GM19372 (cell line): ENCODE measurements at regions not wholly inside any gene's neighbourhood (a gene's known extent, or its start where the extent isn't known, plus 50 kb on each side); places are given as distances from the start of the nearest gene placed in this dataset.
"Not testable (repeated sequence)": the region's sequence is repeated elsewhere in the genome, so short reads cannot be mapped to it uniquely, and the experiment has no call there.

ENCODE experiments used
- ATAC-seq: cut with Tn5 transposase; IDR thresholded peaks from one replicate; pipeline ENCODE4 v1.9.1; 2021; ENCODE audit warnings: mild to moderate bottlenecking, low read depth, moderate library complexity; ENCODE audit not compliant: unreplicated experiment

- no peak for ATAC-seq
Observed at GRCh38 chr12:91651728-91652127, 469.1 kb upstream of the DCN start.

DNA sequence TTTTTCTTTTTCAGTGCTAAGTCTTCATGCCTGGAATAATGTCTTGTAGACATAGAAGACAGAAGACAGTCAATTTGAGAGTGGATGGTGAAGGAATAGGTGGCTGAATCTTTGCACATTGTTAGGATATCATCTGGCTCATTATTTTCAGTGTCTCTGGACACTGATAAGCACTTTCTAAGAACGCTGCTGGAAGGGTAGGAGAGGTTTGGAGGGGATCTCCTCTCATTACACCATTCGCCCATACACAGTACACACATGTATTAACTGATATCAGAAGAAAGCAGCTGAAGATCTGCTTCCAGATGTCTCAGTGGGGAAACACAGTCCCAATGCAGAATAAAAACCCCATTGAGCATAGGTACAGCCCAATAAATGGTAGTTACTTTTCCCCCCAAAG is 461.1 kb upstream of the DCN start:
- ATAC-seq, result no peak

GRCh38 chr12:91640021-91640420 is 457.4 kb upstream of the DCN start:
- ATAC-seq, result no peak

DNA sequence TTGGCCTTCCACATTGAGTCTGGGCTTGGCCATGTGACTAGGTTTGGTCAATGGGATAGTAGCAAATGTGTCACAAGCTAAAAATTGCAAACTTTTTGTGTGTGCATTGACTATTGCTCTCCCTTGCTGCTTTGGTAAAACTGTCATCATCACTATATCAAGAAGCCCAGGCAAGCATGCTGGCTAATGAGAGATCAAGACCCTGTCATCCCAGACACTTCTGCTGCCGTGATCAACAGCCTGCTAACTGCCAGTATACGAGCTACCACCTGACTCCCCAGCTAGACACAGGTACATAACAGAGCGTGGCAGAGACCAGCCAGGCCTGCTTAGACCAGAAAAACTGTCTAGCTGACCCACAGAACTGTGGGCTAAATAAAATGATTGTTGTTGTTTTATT is 456.7 kb upstream of the DCN start:
- ATAC-seq, result no peak

- no peak for ATAC-seq
Observed at GRCh38 chr12:91637789-91638624, 455.4 kb upstream of the DCN start.

DNA sequence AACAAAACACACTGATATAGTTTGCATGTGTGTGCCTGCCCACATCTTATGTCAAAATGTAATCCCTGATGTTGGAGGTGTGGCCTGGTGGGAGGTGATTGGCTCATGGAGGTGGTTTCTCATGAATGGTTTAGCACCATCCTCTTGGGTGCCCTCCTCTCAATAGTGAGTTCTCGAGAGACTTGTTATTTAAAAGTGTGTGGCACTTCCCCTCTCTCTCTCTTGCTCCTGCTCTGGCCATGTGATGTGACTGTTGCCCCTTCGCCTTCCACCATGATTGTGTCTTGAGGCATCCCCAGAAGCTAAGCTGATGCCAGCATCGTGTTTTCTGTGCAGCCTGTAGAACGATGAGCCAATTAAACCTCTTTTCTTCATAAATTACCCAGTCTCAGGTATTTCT is 454.1 kb upstream of the DCN start:
- ATAC-seq, result no peak

DNA sequence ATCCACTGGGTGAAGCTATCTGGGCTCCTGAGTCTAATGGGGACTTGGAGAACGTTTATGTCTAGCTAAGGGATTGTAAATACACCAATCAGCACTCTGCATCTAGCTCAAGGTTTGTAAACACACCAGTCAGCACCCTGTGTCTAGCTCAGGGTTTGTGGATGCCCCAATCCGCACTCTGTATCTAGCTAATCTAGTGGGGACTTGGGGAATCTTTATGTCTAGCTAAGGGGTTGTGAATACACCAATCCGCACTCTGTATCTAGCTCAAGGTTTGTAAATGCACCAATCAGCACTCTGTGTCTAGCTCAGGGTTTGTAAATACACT is 451.7 kb upstream of the DCN start:
- not testable (repeated sequence) for ATAC-seq

DNA sequence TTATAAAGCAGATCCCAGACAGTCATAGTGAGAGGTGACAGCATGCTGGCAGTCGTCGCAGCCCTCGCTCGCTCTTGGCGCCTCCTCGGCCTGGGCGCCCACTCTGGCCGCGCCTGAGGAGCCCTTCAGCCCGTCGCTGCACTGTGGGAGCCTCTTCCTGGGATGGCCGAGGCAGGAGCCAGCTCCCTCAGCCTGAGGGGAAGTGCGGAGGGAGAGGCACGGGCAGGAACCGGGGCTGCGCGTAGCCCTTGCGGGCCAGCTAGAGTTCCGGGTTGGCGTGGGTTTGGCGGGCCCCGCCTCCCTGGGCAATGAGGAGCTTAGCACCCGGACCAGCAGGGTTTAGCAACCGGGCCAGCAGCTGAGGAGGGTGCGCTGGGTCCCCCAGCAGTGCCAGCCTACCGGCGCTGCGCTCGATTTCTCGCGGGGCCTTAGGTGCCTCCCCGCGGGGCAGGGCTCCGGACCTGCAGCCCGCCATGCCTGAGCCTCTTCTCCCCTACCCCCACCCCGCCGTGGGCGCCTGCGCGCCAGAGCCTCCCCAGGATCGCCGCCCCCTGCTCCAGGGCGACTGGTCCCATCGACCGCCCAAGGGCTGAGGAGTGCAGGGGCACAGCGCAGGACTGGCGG is 451.2 kb upstream of the DCN start:
- no peak for ATAC-seq

DNA sequence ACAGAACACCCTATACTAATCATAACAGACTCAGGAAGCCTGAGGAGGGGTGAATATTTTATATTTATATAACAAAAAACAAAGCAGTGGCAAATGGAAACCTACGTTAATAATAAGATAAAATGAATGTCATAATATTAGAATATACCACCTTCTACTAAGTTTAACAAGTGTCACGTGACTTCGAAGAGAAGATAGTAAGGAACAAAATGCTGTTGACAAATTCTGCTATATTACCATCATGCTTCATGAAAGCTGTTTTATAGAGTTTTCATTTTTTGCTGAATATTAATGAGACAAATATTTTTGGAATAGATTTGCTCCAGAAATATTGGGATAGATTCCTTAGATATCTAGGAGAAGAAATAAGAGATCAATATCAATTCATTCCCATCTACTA is 450.6 kb upstream of the DCN start:
- no peak for ATAC-seq

GRCh38 chr12:91632042-91632786 is 449.6 kb upstream of the DCN start:
- no peak for ATAC-seq

- no peak for ATAC-seq
Observed at GRCh38 chr12:91630596-91631293, 448.1 kb upstream of the DCN start.

- ATAC-seq, result no peak
Observed at GRCh38 chr12:91630083-91630482, 447.5 kb upstream of the DCN start.

GRCh38 chr12:91629440-91629839 is 446.8 kb upstream of the DCN start:
- ATAC-seq, result no peak

- no peak for ATAC-seq
Observed at GRCh38 chr12:91628656-91629055, 446.0 kb upstream of the DCN start.

DNA sequence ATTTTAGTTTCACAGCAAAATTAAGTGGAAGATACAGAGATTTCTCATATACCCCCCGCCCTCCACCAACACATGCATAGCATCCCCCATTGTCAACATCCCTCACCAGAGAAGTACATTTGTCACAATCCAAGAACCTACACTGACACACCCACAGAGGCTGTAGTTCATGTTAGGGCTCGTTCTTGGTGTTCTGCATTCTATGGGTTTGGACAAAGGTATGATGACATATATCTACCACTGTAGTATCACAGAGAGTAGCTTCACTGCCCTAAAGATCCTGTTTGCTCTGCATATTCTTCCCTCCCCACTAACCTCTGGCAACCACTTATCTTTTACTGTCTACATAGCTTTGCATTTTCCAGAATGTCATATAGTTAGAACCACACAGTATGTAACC is 444.6 kb upstream of the DCN start:
- no peak for ATAC-seq

- ATAC-seq, result no peak
Observed at GRCh38 chr12:91622981-91623380, 440.4 kb upstream of the DCN start.

- no peak for ATAC-seq
Observed at GRCh38 chr12:91622037-91622436, 439.4 kb upstream of the DCN start.

- no peak for ATAC-seq
Observed at GRCh38 chr12:91620992-91621391, 438.4 kb upstream of the DCN start.

DNA sequence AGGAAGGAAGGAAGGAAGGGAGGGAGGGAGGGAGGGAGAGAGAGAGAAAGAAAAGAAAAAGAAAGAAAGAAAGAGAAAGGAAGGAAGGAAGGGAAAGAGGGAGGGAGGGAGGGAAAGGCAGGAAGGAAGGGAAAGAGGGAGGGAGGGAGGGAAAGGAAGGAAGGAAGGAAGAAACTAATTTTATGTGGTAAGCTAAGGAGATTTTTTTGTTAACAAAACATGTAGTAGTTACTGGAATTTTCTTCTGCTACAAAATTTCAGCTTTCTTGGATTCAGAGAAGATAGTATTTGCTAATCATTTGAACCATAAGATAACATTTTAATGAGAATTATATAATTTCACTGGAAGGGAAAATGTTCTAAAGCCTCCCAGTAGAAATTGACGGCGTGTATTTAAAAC is 437.8 kb upstream of the DCN start:
- ATAC-seq, result no peak

DNA sequence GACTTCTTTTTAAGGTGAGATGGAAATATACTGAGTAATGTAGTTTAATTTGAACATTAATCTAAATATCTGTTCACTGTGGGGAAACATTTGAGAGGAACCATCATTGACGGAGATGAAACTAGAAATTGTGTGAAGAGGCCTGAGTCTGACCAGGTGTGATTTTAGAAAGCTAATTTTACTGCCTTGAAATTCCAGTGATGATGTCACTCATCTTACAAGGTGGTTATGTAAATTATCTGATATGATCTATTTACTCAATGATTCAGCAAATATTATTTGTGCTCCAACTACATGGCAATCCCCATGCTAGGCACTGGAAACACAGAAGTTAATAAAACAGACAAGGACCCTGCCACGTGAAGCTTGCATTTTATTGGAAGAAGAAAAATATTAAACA is 435.7 kb upstream of the DCN start:
- peak; percentile 54 for ATAC-seq

- ATAC-seq, result peak; percentile 44
Observed at GRCh38 chr12:91617818-91618217, 435.2 kb upstream of the DCN start.
